ENCODE measurements at regions not wholly inside any gene's neighbourhood (a gene's known extent, or its start where the extent isn't known, plus 50 kb on each side); places are given as distances from the start of the nearest gene placed in this dataset.

DNA sequence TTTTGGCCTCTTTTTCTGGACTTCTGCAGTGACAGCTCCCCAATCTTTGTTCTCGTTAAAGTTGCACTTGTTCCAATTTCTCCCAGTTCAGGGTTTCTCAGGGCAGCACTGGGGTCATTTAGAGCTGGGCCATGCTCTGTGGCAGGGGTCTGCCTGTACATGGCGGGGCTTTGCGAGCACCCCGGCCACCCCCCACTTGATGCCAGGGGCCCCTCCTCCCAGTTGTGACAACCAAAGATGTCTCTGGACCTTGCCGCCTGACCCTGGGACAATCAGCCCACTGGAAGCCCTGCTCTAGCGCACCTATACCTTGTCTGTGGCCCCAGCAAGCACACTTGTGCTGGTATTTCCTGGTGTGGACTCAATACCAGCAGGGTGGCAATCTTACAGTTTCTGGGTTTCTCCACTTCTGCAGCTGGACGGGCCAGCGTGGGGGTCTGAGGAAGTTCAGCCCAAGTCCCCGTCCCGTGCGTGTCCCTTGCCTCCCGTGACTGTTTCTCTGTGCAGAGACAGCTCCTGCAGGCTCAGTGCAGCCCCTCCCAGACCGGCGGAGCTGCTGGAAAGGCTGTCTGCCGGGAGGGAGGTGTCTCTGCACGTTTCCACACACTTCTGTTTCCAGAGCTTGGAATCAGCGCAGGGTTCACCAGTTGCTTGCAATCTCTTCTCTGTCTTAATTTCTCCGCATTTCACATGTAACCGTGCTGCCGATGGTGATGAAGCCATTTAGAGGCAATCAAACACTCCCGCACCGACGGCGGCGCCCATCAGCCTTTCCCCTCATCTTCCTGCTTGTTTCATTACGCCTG lies 1328.9 kb downstream of the BRD1 start:
- no peak overlapping the region for H3K27ac ChIP-seq (ENCODE audit: low read depth)
- no peaks in the 10 kb centered on the region; the same call in 1 of the 2 replicates for H3K4me1 ChIP-seq (ENCODE audit: insufficient read depth)
- H3K4me3 ChIP-seq: no peak overlapping the region
- ATAC-seq (no peak), DNase-seq (ENCODE audit: low spot score) (no peak)
- no peak overlapping the region for H2AFZ ChIP-seq
- Mint-ChIP-seq H3K4me3 (no peak overlapping the region), H3K9me3 (no peaks in the 10 kb centered on the region), H3K27ac (no peak overlapping the region), H3K27me3 (ENCODE audit: insufficient read depth, low read depth, poor library complexity) (peaks cover 9% of the 10 kb centered on the region), H3K36me3 (ENCODE audit: low read depth) (no peaks in the 10 kb centered on the region; the same call in 2 of the 3 replicates), H3K4me1 (peaks cover 54% of the 10 kb centered on the region)
- H3K4me2 ChIP-seq: no peak overlapping the region
- no peaks in the 10 kb centered on the region for H3F3A ChIP-seq (replicated peaks; ENCODE audit: low read depth)
- TF ChIP-seq, protein P1, sequence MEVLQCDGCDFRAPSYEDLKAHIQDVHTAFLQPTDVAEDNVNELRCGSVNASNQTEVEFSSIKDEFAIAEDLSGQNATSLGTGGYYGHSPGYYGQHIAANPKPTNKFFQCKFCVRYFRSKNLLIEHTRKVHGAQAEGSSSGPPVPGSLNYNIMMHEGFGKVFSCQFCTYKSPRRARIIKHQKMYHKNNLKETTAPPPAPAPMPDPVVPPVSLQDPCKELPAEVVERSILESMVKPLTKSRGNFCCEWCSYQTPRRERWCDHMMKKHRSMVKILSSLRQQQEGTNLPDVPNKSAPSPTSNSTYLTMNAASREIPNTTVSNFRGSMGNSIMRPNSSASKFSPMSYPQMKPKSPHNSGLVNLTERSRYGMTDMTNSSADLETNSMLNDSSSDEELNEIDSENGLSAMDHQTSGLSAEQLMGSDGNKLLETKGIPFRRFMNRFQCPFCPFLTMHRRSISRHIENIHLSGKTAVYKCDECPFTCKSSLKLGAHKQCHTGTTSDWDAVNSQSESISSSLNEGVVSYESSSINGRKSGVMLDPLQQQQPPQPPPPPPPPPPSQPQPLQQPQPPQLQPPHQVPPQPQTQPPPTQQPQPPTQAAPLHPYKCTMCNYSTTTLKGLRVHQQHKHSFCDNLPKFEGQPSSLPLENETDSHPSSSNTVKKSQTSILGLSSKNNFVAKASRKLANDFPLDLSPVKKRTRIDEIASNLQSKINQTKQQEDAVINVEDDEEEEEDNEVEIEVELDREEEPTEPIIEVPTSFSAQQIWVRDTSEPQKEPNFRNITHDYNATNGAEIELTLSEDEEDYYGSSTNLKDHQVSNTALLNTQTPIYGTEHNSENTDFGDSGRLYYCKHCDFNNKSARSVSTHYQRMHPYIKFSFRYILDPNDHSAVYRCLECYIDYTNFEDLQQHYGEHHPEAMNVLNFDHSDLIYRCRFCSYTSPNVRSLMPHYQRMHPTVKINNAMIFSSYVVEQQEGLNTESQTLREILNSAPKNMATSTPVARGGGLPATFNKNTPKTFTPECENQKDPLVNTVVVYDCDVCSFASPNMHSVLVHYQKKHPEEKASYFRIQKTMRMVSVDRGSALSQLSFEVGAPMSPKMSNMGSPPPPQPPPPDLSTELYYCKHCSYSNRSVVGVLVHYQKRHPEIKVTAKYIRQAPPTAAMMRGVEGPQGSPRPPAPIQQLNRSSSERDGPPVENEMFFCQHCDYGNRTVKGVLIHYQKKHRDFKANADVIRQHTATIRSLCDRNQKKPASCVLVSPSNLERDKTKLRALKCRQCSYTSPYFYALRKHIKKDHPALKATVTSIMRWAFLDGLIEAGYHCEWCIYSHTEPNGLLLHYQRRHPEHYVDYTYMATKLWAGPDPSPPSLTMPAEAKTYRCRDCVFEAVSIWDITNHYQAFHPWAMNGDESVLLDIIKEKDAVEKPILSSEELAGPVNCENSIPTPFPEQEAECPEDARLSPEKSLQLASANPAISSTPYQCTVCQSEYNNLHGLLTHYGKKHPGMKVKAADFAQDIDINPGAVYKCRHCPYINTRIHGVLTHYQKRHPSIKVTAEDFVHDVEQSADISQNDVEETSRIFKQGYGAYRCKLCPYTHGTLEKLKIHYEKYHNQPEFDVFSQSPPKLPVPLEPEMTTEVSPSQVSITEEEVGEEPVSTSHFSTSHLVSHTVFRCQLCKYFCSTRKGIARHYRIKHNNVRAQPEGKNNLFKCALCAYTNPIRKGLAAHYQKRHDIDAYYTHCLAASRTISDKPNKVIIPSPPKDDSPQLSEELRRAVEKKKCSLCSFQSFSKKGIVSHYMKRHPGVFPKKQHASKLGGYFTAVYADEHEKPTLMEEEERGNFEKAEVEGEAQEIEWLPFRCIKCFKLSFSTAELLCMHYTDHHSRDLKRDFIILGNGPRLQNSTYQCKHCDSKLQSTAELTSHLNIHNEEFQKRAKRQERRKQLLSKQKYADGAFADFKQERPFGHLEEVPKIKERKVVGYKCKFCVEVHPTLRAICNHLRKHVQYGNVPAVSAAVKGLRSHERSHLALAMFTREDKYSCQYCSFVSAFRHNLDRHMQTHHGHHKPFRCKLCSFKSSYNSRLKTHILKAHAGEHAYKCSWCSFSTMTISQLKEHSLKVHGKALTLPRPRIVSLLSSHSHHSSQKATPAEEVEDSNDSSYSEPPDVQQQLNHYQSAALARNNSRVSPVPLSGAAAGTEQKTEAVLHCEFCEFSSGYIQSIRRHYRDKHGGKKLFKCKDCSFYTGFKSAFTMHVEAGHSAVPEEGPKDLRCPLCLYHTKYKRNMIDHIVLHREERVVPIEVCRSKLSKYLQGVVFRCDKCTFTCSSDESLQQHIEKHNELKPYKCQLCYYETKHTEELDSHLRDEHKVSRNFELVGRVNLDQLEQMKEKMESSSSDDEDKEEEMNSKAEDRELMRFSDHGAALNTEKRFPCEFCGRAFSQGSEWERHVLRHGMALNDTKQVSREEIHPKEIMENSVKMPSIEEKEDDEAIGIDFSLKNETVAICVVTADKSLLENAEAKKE (CRISPR knock-in tag; IDR thresholded peaks at IDR 0.05): no peak
- TF ChIP-seq CREB1 (CRISPR knock-in tag; IDR thresholded peaks at IDR 0.05; ENCODE audit: low read depth) (no peak), STAT1 (IDR thresholded peaks at IDR 0.05; ENCODE audit: unreplicated experiment) (no peak), ZNF331 (CRISPR knock-in tag; IDR thresholded peaks at IDR 0.05; ENCODE audit: low read depth) (no peak), POLR2AphosphoS5 (IDR thresholded peaks at IDR 0.05; ENCODE audit: low read depth) (no peak), EZH2 (IDR thresholded peaks at IDR 0.05; ENCODE audit: low read depth, unreplicated experiment) (no peak), NANOG (IDR thresholded peaks at IDR 0.05; ENCODE audit: borderline replicate concordance) (no peak), JUNB (IDR thresholded peaks at IDR 0.05; ENCODE audit: unreplicated experiment) (no peak), EZH2phosphoT487 (IDR thresholded peaks at IDR 0.05; ENCODE audit: unreplicated experiment) (no peak), ZNF114 (CRISPR knock-in tag; IDR thresholded peaks at IDR 0.05) (no peak)
- TF ChIP-seq, protein P2, sequence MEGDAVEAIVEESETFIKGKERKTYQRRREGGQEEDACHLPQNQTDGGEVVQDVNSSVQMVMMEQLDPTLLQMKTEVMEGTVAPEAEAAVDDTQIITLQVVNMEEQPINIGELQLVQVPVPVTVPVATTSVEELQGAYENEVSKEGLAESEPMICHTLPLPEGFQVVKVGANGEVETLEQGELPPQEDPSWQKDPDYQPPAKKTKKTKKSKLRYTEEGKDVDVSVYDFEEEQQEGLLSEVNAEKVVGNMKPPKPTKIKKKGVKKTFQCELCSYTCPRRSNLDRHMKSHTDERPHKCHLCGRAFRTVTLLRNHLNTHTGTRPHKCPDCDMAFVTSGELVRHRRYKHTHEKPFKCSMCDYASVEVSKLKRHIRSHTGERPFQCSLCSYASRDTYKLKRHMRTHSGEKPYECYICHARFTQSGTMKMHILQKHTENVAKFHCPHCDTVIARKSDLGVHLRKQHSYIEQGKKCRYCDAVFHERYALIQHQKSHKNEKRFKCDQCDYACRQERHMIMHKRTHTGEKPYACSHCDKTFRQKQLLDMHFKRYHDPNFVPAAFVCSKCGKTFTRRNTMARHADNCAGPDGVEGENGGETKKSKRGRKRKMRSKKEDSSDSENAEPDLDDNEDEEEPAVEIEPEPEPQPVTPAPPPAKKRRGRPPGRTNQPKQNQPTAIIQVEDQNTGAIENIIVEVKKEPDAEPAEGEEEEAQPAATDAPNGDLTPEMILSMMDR (conservative IDR thresholded peaks at IDR 0.05; ENCODE audit: low read depth in 2 of 2): no peak
- TF ChIP-seq, protein P3, sequence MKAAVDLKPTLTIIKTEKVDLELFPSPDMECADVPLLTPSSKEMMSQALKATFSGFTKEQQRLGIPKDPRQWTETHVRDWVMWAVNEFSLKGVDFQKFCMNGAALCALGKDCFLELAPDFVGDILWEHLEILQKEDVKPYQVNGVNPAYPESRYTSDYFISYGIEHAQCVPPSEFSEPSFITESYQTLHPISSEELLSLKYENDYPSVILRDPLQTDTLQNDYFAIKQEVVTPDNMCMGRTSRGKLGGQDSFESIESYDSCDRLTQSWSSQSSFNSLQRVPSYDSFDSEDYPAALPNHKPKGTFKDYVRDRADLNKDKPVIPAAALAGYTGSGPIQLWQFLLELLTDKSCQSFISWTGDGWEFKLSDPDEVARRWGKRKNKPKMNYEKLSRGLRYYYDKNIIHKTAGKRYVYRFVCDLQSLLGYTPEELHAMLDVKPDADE (IDR thresholded peaks at IDR 0.05): no peak
- TF ChIP-seq, protein P4, sequence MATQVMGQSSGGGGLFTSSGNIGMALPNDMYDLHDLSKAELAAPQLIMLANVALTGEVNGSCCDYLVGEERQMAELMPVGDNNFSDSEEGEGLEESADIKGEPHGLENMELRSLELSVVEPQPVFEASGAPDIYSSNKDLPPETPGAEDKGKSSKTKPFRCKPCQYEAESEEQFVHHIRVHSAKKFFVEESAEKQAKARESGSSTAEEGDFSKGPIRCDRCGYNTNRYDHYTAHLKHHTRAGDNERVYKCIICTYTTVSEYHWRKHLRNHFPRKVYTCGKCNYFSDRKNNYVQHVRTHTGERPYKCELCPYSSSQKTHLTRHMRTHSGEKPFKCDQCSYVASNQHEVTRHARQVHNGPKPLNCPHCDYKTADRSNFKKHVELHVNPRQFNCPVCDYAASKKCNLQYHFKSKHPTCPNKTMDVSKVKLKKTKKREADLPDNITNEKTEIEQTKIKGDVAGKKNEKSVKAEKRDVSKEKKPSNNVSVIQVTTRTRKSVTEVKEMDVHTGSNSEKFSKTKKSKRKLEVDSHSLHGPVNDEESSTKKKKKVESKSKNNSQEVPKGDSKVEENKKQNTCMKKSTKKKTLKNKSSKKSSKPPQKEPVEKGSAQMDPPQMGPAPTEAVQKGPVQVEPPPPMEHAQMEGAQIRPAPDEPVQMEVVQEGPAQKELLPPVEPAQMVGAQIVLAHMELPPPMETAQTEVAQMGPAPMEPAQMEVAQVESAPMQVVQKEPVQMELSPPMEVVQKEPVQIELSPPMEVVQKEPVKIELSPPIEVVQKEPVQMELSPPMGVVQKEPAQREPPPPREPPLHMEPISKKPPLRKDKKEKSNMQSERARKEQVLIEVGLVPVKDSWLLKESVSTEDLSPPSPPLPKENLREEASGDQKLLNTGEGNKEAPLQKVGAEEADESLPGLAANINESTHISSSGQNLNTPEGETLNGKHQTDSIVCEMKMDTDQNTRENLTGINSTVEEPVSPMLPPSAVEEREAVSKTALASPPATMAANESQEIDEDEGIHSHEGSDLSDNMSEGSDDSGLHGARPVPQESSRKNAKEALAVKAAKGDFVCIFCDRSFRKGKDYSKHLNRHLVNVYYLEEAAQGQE (IDR thresholded peaks at IDR 0.05; ENCODE audit: unreplicated experiment): no peak
- no peaks in the 10 kb centered on the region for H3K27me3 ChIP-seq (ENCODE audit: insufficient read depth)
- H3K79me2 ChIP-seq (replicated peaks; ENCODE audit: insufficient read depth): peaks cover 3% of the 10 kb centered on the region; the same call in 1 of the 2 replicates
- no peaks in the 10 kb centered on the region for H3K36me3 ChIP-seq (ENCODE audit: insufficient read depth)
- H4K20me1 ChIP-seq (replicated peaks; ENCODE audit: insufficient read depth): no peaks in the 10 kb centered on the region
- no peaks in the 10 kb centered on the region for H3K9me2 ChIP-seq (ENCODE audit: insufficient read depth)

Measured in GM23338 (cell line).